H9 (cell line): ENCODE measurements at regions not wholly inside any gene's neighbourhood (a gene's known extent, or its start where the extent isn't known, plus 50 kb on each side); places are given as distances from the start of the nearest gene placed in this dataset.

Source experiments
- DNase-seq: peaks from one replicate; pipeline ENCODE4 v3.0.0-alpha.2; 2017
- H2AFZ ChIP-seq: one replicate; pipeline ENCODE4 v1.6.1; 2013; ENCODE audit warnings: mild to moderate bottlenecking, low read length, control low read depth, moderate library complexity
- H2AK5ac ChIP-seq: 2 replicates; pipeline ENCODE4 v1.6.1; 2013; ENCODE audit warnings: low read length, control low read depth, mixed read lengths; ENCODE audit not compliant: insufficient read length
- H2BK120ac ChIP-seq: one replicate; pipeline ENCODE4 v1.6.1; 2013; ENCODE audit warnings: low read depth, mild to moderate bottlenecking, low read length, control low read depth, inconsistent platforms; ENCODE audit not compliant: poor library complexity, severe bottlenecking
- H2BK12ac ChIP-seq: 2 replicates; pipeline ENCODE4 v1.6.1; 2013; ENCODE audit warnings: low read length, control low read depth, mixed read lengths, low read depth; ENCODE audit not compliant: insufficient read length
- H2BK15ac ChIP-seq: 2 replicates; pipeline ENCODE4 v1.6.1; 2013; ENCODE audit warnings: low read depth, low read length, control low read depth
- H2BK20ac ChIP-seq: one replicate; pipeline ENCODE4 v1.6.1; 2013; ENCODE audit warnings: low read depth, mild to moderate bottlenecking, low read length, control low read depth, inconsistent platforms; ENCODE audit not compliant: poor library complexity, severe bottlenecking
- H2BK5ac ChIP-seq: 2 replicates; pipeline ENCODE4 v1.6.1; 2013; ENCODE audit warnings: low read length, control low read depth, mixed read lengths; ENCODE audit not compliant: insufficient read length
- H3K14ac ChIP-seq: 2 replicates; pipeline ENCODE4 v1.6.1; 2013; ENCODE audit warnings: low read length, control low read depth; ENCODE audit not compliant: insufficient read depth
- H3K18ac ChIP-seq: 2 replicates; pipeline ENCODE4 v1.6.1; 2013; ENCODE audit warnings: low read depth, mild to moderate bottlenecking, mixed read lengths, low read length, control low read depth; ENCODE audit not compliant: insufficient read length
- H3K23ac ChIP-seq: 2 replicates; pipeline ENCODE4 v1.6.1; 2013; ENCODE audit warnings: low read length, control low read depth, mixed read lengths, low read depth; ENCODE audit not compliant: insufficient read length
- H3K23me2 ChIP-seq: 2 replicates; pipeline ENCODE4 v1.6.1; 2013; ENCODE audit warnings: low read depth, mild to moderate bottlenecking, mixed read lengths, low read length, control low read depth; ENCODE audit not compliant: insufficient read length, poor library complexity, severe bottlenecking
- H3K27ac ChIP-seq: 2 replicates; pipeline ENCODE4 v1.5.1; 2013; ENCODE audit warnings: low read length, control low read depth, mixed read lengths, low read depth; ENCODE audit not compliant: insufficient read length
- H3K27me3 ChIP-seq: 2 replicates; pipeline ENCODE4 v1.6.1; 2013; ENCODE audit warnings: low read length, control low read depth, inconsistent platforms; ENCODE audit not compliant: insufficient read depth
- H3K4ac ChIP-seq: 2 replicates; pipeline ENCODE4 v1.6.1; 2013; ENCODE audit warnings: low read depth, mild to moderate bottlenecking, control low read depth, inconsistent platforms, low read length, moderate library complexity
- H3K4me1 ChIP-seq: 2 replicates; pipeline ENCODE4 v1.6.1; 2013; ENCODE audit warnings: low read length, control low read depth, inconsistent platforms; ENCODE audit not compliant: insufficient read depth
- H3K4me2 ChIP-seq: 2 replicates; pipeline ENCODE4 v1.6.1; 2013; ENCODE audit warnings: low read length, control low read depth, mixed read lengths; ENCODE audit not compliant: insufficient read length, insufficient read depth
- H3K56ac ChIP-seq: 2 replicates; pipeline ENCODE4 v1.6.1; 2013; ENCODE audit warnings: low read depth, mild to moderate bottlenecking, mixed read lengths, low read length, control low read depth; ENCODE audit not compliant: insufficient read length
- H3K79me1 ChIP-seq: 2 replicates; pipeline ENCODE4 v1.6.1; 2013; ENCODE audit warnings: low read depth, mild to moderate bottlenecking, moderate library complexity, low read length, control low read depth, inconsistent platforms; ENCODE audit not compliant: insufficient read depth, poor library complexity, severe bottlenecking
- H3K79me2 ChIP-seq: 2 replicates; pipeline ENCODE4 v1.6.1; 2013; ENCODE audit warnings: low read length, control low read depth, inconsistent platforms; ENCODE audit not compliant: insufficient read depth
- H3K9ac ChIP-seq: 2 replicates; pipeline ENCODE4 v1.6.1; 2013; ENCODE audit warnings: low read length, control low read depth, mixed read lengths; ENCODE audit not compliant: insufficient read length; ENCODE audit errors: extremely low read depth
- H3K9me3 ChIP-seq: one replicate; pipeline ENCODE4 v1.6.1; 2013; ENCODE audit warnings: low read depth, low read length, inconsistent platforms; ENCODE audit not compliant: control insufficient read depth
- H3T11ph ChIP-seq: one replicate; pipeline ENCODE4 v1.6.1; 2013; ENCODE audit warnings: mild to moderate bottlenecking, low read length, control low read depth, inconsistent platforms
- H4K20me1 ChIP-seq: one replicate; pipeline ENCODE4 v1.6.1; 2013; ENCODE audit not compliant: control insufficient read depth, insufficient read length, insufficient read depth
- H4K5ac ChIP-seq: 2 replicates; pipeline ENCODE4 v1.6.1; 2013; ENCODE audit warnings: low read depth, mild to moderate bottlenecking, mixed read lengths, low read length, control low read depth; ENCODE audit not compliant: insufficient read length
- H4K8ac ChIP-seq: replicated peaks from 2 replicates; pipeline ENCODE4 v1.6.1; 2013; ENCODE audit warnings: low read length, control low read depth, mixed read lengths, low read depth; ENCODE audit not compliant: insufficient read length
- H4K91ac ChIP-seq: 2 replicates; pipeline ENCODE4 v1.6.1; 2013; ENCODE audit warnings: low read depth, mild to moderate bottlenecking, moderate library complexity, mixed read lengths, low read length, control low read depth; ENCODE audit not compliant: insufficient read length
- H3K27ac Mint-ChIP-seq, 3 experiments: 2 replicates in 2 of 3; 3 replicates in 1 of 3; pipeline ENCODE4 v1.8.0; 2020 to 2021; ENCODE audit warnings: mixed read lengths in 3 of 3, mild to moderate bottlenecking in 1 of 3, moderate library complexity in 1 of 3
- H3K27me3 Mint-ChIP-seq: 2 replicates; pipeline ENCODE4 v1.8.0; 2021; ENCODE audit warnings: low read depth, mild to moderate bottlenecking, moderate library complexity, mixed read lengths
- H3K36me3 Mint-ChIP-seq, 3 experiments: 2 replicates in 2 of 3; 3 replicates in 1 of 3; pipeline ENCODE4 v1.8.0; 2020 to 2021; ENCODE audit warnings: low read depth in 3 of 3, mixed read lengths in 3 of 3; ENCODE audit not compliant: insufficient read depth in 1 of 3
- H3K4me1 Mint-ChIP-seq, 2 experiments: 2 replicates each; pipeline ENCODE4 v1.8.0; 2020; ENCODE audit warnings: mixed read lengths in 2 of 2
- H3K4me3 Mint-ChIP-seq, 2 experiments: 2 replicates in 1 of 2; 3 replicates in 1 of 2; pipeline ENCODE4 v1.8.0; 2020 to 2021; ENCODE audit warnings: mild to moderate bottlenecking in 2 of 2, mixed read lengths in 2 of 2, moderate library complexity in 1 of 2
- H3K9me3 Mint-ChIP-seq, 2 experiments: 2 replicates in 1 of 2; 3 replicates in 1 of 2; pipeline ENCODE4 v1.8.0; 2020; ENCODE audit warnings: mild to moderate bottlenecking in 2 of 2, mixed read lengths in 2 of 2, moderate library complexity in 1 of 2
- WGBS: extraction: QIAGEN DNeasy Blood & Tissue Kit; methylation state at CpG from one replicate; pipeline ENCODE4 v1.1.7; 2013; ENCODE audit warnings: missing lambda C conversion rate, low lambda C conversion rate, mixed read lengths; ENCODE audit not compliant: insufficient read length; ENCODE audit errors: extremely low coverage; 5-methylcytosine and 5-hydroxymethylcytosine counted together
- TF ChIP-seq, protein P1 (sequence below): fragments of 200-600 bp; sonication (generic); conservative IDR thresholded peaks from 3 replicates; pipeline ENCODE4 v1.8.0; 2021; ENCODE audit warnings: antibody characterized with exemption, mild to moderate bottlenecking

DNA sequence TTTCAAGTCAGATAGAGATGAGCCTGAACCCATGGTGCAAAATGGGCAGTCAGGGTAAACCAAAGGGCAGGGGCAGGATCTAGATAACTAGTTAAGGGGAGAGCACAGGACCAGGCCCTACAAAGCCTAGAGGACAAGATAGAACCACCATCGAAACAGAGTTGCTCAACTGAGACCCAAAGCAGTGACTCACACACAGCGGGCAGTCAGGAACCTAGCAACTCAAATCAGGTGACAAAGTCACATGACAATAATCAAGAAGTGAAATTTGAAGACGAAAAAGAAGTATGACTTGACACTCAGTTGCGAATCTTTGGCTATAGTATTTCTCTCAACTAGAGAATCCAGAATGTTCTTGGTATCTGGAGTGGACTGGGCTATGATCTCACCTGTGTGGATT is 136.0 kb upstream of the PTPRG start:
- no peaks in the 10 kb centered on the region for H3K9me3 ChIP-seq
- no peak overlapping the region for H3K56ac ChIP-seq
- no peak overlapping the region for H2BK5ac ChIP-seq
- H3K14ac ChIP-seq = no peak overlapping the region
- H3K4me1 ChIP-seq = no peaks in the 10 kb centered on the region
- Mint-ChIP-seq H3K36me3 (no peaks in the 10 kb centered on the region), H3K27me3 (no peaks in the 10 kb centered on the region), H3K4me1 (no peaks in the 10 kb centered on the region), H3K27ac (no peak overlapping the region), H3K9me3 (no peaks in the 10 kb centered on the region), H3K4me3 (no peak overlapping the region)
- TF ChIP-seq, protein P1, sequence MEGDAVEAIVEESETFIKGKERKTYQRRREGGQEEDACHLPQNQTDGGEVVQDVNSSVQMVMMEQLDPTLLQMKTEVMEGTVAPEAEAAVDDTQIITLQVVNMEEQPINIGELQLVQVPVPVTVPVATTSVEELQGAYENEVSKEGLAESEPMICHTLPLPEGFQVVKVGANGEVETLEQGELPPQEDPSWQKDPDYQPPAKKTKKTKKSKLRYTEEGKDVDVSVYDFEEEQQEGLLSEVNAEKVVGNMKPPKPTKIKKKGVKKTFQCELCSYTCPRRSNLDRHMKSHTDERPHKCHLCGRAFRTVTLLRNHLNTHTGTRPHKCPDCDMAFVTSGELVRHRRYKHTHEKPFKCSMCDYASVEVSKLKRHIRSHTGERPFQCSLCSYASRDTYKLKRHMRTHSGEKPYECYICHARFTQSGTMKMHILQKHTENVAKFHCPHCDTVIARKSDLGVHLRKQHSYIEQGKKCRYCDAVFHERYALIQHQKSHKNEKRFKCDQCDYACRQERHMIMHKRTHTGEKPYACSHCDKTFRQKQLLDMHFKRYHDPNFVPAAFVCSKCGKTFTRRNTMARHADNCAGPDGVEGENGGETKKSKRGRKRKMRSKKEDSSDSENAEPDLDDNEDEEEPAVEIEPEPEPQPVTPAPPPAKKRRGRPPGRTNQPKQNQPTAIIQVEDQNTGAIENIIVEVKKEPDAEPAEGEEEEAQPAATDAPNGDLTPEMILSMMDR = no peak
- no peak overlapping the region for H3K18ac ChIP-seq
- H2BK20ac ChIP-seq = no peak overlapping the region
- H3K9ac ChIP-seq = no peak overlapping the region
- no peaks in the 10 kb centered on the region for H4K20me1 ChIP-seq
- H3K79me2 ChIP-seq = no peaks in the 10 kb centered on the region
- H2AK5ac ChIP-seq = no peak overlapping the region
- H2BK15ac ChIP-seq = no peak overlapping the region
- no peak overlapping the region for H2AFZ ChIP-seq
- no CpG with 5 or more reads among the region's 4 CpGs for WGBS
- H3K23me2 ChIP-seq = no peaks in the 10 kb centered on the region
- no peak overlapping the region for H4K91ac ChIP-seq
- H3K4me2 ChIP-seq = no peak overlapping the region
- DNase-seq = no peak
- no peak overlapping the region for H3K4ac ChIP-seq
- H4K8ac ChIP-seq = no peak overlapping the region
- H3K27ac ChIP-seq = no peak overlapping the region
- no peak overlapping the region for H2BK120ac ChIP-seq
- no peaks in the 10 kb centered on the region for H3K79me1 ChIP-seq
- H4K5ac ChIP-seq = no peak overlapping the region
- H3T11ph ChIP-seq = no peak overlapping the region
- H3K27me3 ChIP-seq = no peaks in the 10 kb centered on the region
- H3K23ac ChIP-seq = no peak overlapping the region
- no peak overlapping the region for H2BK12ac ChIP-seq
